ENCODE measurements at regions not wholly inside any gene's neighbourhood (a gene's known extent, or its start where the extent isn't known, plus 50 kb on each side); places are given as distances from the start of the nearest gene placed in this dataset.
A peak's percentile ranks its signal among the peaks of the same experiment; 100 is the strongest.

GRCh38 chr15:38035701-38036100 lies 101.3 kb downstream of the TMCO5A start:
- H3K4me3 ChIP-seq (ENCODE audit: control insufficient read depth, low read depth, low read length) = no peak overlapping the region
- no peak for DNase-seq (ENCODE audit: low read depth)
- TF ChIP-seq CTCF (IDR thresholded peaks at IDR 0.05; ENCODE audit: control insufficient read depth, insufficient read depth, low read depth, low read length, missing control alignments) = no peak

- no peak for TF ChIP-seq CTCF (IDR thresholded peaks at IDR 0.05; ENCODE audit: control insufficient read depth, insufficient read depth, low read depth, low read length, missing control alignments)
Measured at GRCh38 chr15:38036790-38037338, 102.4 kb downstream of the TMCO5A start.

GRCh38 chr15:38038659-38039442 lies 104.4 kb downstream of the TMCO5A start:
- H3K4me3 ChIP-seq (ENCODE audit: control insufficient read depth, low read depth, low read length) = no peak overlapping the region
- TF ChIP-seq CTCF (IDR thresholded peaks at IDR 0.05; ENCODE audit: control insufficient read depth, insufficient read depth, low read depth, low read length, missing control alignments) = no peak
- DNase-seq (ENCODE audit: low read depth) = peak; percentile 76

More at GRCh38 chr15:38036790-38037338, 102.4 kb downstream of the TMCO5A start:
- H3K4me3 ChIP-seq (ENCODE audit: control insufficient read depth, low read depth, low read length) = no peak overlapping the region
- DNase-seq (ENCODE audit: low read depth) = no peak

GRCh38 chr15:38040615-38041014 lies 106.2 kb downstream of the TMCO5A start:
- TF ChIP-seq CTCF (IDR thresholded peaks at IDR 0.05; ENCODE audit: control insufficient read depth, insufficient read depth, low read depth, low read length, missing control alignments) = no peak
- peak; percentile 51 for DNase-seq (ENCODE audit: low read depth)
- no peak overlapping the region for H3K4me3 ChIP-seq (ENCODE audit: control insufficient read depth, low read depth, low read length)

GRCh38 chr15:38041576-38041975 lies 107.1 kb downstream of the TMCO5A start:
- H3K4me3 ChIP-seq (ENCODE audit: control insufficient read depth, low read depth, low read length) = no peak overlapping the region
- DNase-seq (ENCODE audit: low read depth) = peak; percentile 78
- no peak for TF ChIP-seq CTCF (IDR thresholded peaks at IDR 0.05; ENCODE audit: control insufficient read depth, insufficient read depth, low read depth, low read length, missing control alignments)

GRCh38 chr15:38042211-38042610 lies 107.8 kb downstream of the TMCO5A start:
- no peak for TF ChIP-seq CTCF (IDR thresholded peaks at IDR 0.05; ENCODE audit: control insufficient read depth, insufficient read depth, low read depth, low read length, missing control alignments)
- DNase-seq (ENCODE audit: low read depth) = no peak
- H3K4me3 ChIP-seq (ENCODE audit: control insufficient read depth, low read depth, low read length) = no peak overlapping the region

Data from AG09309 (cell line).